GM18861 (cell line): ENCODE measurements at regions not wholly inside any gene's neighbourhood (a gene's known extent, or its start where the extent isn't known, plus 50 kb on each side); places are given as distances from the start of the nearest gene placed in this dataset.

Experiments
- ATAC-seq: cut with Tn5 transposase; IDR thresholded peaks from one replicate; pipeline ENCODE4 v1.9.1; 2021; ENCODE audit not compliant: unreplicated experiment

DNA sequence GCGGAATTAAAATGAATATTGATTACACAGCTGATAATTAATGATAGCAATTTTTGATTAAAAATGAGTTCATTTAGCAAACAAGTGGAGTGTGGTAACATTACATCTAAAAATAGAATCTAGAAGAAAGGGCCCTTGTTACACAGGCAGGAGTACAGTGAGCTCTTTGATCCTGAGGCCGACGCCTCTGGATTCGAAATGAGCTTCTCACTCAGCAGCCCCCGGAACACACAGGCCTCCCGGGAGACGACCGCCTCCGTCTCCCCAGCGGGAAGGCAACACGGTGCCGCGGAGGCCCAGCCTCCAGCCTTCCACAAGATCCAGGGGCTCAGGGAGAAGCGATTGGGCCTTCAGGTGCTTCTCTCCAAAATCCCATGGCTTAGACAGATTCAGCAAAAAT lies 379.1 kb downstream of the BRD1 start:
- no peak for ATAC-seq

DNA sequence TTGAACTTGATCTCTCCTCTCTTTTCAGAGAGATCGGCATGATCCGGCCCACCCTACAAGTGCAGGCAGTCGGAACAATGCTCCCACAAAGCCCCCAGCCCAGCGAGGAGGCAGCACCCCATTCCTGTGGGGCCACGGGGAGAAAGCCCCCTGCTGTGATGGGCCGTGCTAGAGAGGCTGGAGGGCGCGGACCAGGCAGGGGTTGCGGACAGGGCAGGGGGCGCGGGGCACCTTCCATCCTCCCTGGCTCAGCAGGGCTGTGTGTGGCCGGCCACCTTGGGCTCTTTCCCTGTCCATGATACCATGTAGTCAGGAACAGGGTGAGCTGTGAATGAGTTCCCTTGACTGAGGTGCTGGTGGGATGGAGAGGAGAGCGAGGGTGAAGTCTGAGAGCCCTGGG lies 379.8 kb downstream of the BRD1 start:
- no peak for ATAC-seq

DNA sequence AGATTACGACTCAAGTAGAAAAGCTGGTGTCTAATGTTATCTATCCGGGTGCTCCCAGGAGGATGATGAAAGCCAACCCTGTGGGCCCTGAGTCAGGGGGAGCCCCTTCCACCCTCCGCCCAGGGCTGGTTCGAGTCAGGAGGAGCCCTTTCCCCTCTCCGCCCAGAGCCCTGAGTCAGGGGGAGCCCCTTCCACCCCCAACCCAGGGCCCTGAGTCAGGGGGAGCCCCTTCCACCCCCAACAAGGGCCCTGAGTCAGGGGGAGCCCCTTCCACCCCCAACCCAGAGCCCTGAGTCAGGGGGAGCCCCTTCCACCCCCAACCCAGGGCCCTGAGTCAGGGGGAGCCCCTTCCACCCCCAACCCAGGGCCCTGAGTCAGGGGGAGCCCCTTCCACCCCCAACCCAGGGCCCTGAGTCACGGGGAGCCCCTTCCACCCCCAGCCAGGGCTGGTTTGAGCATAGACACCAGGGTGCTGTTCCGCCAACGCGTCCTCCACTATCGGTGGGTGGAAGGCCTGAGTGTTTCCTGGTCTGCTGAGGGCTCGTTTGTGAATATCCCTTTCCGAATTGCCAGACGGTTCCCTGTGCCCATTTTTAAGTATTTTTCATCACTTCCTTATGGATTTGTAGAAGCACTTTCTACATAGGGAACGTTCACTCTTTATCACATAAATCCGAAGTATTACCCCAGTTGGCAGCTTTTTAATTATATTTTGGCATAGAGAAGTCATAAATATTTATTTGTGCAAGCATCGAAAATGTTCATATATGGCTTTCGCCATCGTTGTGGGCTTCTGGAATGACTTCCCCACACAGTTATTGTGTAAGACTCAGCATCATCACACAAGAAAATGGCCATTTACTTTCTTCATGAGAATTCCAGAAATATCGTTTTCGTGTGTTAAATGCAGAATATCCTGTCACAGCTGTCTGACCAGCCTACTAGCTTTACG lies 380.6 kb downstream of the BRD1 start:
- ATAC-seq: no peak

DNA sequence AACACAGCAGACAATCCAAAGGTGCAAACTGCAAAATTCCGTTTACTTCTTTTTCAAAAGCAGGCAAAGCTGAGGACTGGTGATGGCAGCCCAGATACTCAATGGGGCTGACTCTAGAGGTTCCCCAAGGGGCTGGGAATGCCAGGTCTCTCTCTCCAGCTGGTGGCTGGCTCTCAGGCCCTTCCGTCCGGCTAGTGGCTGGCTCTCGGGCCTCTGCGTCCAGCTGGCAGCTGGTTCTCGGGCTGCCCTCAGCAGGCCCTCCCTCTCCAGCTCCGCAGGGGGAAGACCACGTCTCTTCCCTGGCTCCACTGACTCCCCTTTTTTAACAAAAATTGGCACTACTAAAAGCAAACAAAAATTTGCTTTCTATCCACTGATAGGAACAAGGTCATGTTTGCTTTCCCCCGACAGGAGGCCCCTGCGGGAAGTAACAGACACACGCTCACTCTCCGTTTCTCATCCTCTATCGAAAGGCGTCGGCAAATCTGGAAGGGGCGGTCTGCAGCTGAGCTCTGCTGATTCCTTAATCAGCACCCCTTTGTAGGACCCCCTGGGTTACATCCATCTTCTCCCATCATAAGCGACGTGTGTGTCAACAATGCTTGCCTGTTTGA lies 381.4 kb downstream of the BRD1 start:
- ATAC-seq: no peak

DNA sequence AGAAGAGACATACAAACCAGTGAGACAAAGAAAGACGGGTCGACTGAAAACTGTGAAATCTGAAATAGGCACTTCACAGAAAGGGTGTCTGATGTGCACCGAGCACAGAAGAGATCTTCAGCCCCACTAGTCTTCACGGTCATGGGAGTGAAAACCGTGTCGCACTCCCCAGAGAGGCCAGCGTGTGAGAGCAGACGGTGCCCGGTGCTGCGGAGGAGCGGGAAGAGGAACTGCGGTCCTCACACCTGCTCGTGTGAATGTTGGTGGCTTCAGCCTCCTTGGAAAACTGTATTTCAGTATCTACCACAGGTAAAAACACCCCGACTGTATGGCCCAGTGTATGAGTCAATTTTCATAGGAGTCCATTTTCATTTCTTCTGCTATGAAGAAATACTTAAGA lies 382.9 kb downstream of the BRD1 start:
- no peak for ATAC-seq

DNA sequence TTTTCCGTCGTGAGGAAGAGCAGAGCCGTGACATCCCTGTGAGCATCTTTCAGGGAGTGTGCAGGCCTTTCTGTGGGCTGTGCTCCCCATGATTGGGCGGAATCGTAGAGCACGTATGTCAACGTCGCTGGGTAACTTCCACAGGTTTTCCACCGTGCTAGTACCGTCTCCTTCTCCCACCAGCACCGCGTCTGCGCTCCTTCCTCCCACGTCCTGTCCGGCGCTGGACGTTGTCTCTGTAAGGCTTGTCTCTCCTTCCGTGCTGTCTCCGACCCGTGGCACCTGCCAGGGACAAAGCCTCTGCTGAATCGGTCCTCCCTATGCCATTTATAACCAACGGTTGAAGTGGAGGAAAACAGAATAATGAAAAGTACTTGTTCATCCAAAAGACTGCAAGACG lies 386.7 kb downstream of the BRD1 start:
- ATAC-seq: no peak

DNA sequence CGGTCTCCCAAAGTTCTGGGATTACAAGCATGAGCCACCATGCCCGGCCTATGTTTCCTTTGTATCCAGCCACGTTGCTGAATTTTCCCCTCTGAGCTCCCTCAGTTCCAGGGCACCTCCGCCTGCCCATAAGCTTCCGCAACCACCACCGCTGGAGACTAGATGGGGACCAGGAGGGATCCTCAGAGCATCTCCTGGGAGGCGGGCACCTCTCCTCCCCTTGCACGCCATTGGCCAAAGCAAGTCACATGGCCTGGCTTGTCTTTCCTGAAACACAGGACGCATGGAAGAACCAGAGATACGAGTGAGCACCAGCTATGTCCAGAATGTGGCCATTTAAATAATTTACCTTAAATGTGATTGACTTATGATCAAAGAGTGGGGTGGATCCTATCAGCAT lies 388.3 kb downstream of the BRD1 start:
- ATAC-seq: no peak

DNA sequence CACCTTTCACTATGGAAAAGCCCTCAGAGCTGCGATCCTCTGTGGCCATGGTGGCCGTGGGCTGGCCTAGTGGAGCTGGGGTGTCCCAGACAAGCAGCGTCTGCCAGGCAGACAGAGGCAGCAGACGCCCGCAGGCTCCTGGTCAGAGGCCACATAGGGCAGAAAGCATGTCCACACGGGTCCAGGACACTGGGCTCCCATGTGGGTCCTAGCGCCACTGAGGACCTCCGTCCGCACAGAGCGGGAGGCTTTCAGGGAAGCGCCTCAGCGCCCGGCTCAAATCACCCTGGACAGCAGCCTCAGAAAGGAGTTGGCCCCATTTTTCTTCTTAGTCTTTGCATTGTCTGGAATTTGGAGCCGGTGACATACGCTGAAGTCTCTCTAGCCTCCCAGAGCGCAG lies 389.7 kb downstream of the BRD1 start:
- ATAC-seq: no peak

DNA sequence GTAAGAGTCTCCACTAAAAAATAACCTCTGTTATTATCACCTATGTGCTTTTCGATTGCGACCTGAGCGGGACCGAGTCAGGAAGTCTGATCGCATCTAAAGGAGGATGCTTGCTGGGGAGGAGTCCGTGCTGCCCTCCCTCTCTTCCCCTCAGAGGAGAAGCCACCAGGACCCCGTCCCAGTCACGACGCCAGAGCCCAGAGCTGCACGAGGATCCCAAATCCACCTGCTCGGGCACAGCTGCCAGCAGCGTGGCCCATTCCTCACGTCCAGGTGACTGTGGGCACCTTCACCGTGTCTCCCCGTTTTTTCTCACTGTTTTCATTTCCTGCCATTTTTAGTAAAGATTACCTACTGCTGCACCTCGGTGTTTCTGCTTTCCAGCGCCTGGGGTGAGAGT lies 390.3 kb downstream of the BRD1 start:
- ATAC-seq: no peak

DNA sequence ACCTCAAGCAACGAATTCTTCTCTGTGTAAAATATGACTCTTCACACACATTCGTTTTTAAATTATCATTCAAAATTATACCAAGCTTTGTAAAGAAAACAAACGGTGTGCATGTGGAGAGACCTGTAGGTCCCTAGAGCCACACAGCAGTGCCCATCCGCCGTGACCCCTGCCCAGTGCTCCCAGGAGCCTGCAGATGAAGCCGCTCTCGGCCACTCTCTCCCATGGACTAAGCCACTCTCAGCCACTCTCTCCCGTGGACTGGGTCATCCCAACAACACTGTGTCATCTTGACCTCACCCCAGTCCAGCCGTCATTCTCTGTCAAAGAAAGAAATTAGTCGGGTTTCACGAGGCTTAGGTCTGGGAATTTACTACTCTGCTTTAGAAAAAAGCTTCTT lies 391.6 kb downstream of the BRD1 start:
- ATAC-seq: no peak

DNA sequence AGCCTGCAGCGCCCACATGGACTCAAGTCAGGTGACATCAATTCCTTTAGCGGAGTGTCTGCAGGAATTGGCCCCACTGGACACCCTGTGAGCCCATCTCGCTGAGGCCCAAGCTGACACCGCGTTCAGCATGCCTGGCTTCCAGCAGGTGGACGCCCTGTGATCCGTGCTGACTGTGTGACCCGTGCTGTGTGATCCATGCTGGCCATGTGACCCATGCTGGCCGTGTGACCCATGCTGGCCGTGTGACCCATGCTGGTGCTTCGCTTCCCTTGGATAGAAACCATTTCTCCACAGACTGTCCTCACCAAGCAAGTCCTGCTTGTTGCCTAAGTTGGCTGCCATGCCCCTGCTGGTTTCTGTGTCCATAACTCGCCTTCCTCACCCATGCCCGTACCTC lies 392.1 kb downstream of the BRD1 start:
- ATAC-seq: no peak

DNA sequence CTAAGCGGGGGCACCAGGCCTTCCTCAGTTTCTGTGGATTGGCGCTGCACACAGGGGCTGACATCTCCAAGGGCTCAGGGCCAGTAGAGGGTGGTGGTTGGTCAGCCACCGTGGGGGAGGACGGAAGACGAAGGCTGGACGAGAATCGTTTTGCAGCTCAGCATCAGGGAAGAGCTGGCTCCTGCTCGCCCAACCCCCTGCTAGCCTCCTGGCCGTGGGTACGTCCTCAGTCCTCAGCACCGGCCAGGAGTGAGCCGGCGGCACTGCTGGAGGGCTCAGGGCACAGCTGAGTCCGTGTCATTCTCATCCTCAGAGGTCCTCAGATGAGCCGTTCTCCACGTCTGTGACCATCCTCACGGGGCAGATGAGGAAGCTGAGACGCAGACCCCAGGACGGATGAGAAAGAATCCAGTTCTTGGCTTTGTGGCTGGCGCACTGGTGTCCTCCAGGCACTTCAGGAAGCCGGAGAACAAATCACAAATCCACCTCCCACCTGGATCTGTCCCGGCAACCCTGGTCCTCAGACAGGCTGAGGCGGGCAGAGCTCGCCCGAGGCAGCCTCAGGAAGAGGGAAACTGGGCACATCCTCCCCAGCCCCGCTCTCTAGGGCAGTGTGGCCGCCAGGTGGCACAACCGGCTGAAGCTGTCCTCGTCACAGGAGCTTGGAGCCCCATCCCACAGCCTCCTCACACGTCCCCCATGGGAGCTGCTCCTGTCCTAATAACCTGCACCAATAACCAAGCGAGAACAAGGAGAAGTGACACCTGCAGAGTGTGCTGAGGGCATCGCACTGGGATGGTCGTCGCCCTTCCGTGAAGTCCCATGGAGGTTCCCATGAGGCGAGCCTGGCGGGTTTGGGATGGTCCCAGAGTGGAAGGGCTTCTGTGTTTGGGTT lies 393.7 kb downstream of the BRD1 start:
- ATAC-seq: no peak

DNA sequence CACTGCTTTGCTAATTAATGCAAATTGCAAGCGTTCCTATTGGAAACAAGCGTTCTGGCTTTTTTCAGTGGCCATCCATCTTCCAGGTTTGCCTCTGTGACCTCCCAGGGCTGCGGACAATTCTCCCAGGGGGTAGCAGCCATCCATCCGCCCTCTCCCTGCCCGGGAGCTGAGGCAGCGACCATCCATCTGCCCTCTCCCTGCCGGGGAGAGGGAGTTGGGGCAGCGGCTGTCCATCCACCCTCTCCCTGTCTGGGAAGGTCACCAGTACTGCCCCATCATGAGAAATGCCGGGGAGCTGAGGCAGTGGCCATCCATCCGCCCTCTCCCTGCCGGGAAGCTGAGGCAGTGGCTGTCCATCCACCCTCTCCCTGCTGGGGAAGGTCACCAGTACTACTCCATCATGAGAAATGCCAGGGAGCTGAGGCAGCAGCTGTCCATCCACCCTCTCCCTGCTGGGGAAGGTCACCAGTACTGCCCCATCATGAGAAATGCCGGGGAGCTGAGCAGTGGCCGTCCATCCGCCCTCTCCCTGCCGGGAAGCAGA lies 394.7 kb downstream of the BRD1 start:
- ATAC-seq: no peak

DNA sequence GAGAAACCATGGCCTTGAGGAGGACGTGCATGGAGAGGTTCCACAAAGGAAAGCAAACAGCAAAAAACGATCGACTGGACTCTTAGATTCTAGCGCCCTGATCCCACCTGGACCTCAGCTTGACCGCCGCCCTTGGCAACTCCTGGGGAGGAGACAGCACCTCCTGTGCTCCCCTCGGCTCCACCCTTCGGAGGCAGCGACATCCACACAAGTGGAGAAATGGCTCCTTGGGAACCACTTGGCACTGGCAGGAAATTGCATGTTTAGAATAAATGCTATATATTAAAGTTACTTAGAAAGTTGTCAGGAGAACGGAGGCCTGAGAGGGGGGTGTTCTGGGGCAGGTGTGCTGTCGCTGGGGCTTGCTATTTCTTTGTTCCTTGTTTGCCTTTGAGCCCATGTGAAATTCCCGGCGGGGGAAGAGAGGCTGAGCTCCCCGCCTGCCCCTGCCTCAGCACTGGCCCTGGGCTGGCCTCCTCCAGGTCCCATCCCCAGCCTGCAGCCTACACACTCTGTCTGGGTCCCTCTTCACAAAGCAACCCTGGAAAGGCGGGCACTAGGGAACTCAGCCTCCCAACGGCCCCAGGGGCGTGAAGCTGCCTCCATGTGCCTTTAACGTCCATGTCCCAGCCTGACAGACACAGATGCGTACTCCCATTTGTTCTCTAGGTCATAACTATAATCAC lies 395.3 kb downstream of the BRD1 start:
- ATAC-seq: no peak

DNA sequence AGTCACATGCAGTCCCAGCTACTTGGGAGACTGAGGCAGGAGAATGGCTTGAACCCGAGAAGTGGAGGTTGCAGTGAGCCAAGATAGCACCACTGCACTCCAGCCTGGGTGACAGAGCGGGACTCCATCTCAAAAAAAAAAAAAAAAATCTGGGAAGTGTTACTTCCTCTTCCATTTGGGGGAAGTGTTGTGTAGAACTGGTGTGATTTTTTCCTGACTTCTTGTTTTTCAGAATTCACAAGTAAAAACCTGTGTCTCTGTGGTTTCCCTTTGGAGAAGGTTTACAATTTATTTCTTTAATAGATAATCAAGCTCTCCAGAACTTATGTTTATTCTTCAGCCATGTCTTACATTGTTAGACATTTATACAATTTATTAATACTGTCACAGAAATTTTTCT lies 396.1 kb downstream of the BRD1 start:
- ATAC-seq: no peak

DNA sequence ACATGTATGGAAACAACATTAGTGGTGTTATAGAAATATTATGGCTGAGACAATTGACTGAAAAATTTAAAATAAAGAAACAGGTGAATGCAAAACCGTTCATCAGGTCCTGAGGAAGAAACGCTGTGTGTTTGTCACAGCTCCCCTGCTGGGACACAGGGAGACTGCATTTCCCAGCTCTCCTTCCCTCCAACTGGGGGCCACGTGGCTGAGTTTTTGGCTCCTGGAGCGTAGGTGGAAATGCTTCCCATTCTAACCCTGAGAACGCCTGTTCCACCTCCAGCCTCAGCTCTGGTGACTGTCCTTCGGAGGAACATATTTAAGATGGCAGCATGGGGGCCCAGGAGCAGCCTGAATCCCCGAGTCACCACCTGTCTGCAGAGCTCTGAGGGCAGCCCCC lies 398.6 kb downstream of the BRD1 start:
- no peak for ATAC-seq

DNA sequence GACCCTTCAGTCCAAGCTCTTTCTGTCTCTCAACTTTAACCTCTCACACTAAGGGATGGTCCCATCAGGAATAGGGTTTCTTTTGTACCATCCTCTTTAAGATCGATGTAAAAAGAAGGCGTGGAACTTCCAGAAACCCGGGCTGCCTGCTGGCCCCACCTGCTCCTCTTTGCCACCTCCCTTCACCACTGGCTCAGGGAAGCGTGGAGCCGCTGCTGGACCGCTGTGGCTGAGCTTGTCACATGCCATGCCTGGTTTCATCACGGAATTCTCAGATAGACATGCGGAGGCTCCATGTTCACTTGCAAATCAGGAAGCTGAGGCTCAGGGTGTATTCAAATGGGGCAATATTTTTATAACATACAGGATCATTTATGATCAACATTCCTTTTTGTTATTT lies 399.7 kb downstream of the BRD1 start:
- ATAC-seq: no peak

DNA sequence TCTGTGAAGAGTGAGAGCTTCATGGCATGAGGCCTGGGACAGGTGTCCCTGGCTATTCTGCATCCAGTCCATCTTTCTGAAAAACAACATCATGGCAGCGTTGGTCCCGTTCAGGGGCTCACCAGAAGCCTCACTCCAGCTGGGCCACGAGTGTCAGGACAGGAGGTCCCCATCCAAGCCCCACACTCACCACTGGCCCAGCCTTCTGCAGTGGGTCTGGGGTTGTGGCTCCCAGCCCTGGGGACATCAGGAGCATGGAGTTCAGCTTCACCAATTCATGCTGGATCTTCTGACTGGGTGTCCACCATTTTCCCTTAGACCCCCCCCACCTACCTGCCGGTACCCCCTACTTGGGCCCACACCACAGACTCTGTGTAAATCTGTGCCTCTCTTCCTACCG lies 400.3 kb downstream of the BRD1 start:
- no peak for ATAC-seq

DNA sequence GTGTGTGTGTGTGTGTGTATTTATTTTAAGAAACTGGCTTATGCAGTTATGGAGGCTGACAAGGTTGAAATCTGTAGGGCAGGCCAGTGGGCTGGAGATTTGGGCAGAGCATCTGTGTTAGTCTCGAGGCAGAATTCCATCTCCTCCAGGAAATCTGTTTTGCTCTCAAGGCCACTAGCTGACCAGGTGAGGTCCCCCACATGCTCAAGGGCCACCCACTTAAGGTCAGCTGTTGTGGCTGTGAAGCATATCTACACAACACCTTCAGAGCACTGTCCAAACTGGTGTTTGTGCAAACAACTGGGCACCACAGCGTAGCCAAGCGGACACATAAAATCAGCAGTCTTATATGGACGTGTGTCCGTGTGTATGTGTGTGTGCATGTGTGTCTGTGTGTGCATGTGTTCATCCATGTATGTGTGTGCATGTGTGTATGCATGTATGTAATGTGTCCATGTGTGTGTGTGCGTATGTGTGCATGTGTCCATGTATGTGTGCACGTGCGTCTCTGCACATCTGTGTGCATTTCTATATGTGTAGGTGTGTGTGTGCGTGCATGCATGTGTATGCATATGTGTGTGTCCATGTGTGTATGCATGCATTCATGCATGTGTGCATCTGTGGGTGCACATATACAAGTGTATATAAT lies 400.9 kb downstream of the BRD1 start:
- ATAC-seq: no peak

DNA sequence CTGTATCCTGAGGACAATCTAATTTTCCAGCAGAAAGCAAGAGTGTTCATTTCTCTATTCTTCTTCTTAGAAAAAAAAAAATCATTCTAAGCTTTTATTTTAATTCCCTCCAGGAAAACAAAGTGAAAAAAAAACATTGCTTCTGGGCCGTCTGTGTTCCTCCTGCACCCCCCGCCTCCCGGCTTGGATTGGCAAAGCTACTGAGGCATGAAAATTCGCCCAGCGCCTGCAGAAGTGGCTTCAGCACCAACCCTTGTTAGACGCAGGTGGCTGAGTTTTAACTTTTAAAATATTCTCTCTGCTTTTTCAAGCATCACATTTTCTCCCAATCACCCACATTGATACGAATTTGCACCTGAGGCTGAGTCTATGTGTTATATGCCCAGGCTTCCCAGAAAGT lies 401.6 kb downstream of the BRD1 start:
- ATAC-seq: no peak
